ENCODE measurements at regions not wholly inside any gene's neighbourhood (a gene's known extent, or its start where the extent isn't known, plus 50 kb on each side); places are given as distances from the start of the nearest gene placed in this dataset.

DNA sequence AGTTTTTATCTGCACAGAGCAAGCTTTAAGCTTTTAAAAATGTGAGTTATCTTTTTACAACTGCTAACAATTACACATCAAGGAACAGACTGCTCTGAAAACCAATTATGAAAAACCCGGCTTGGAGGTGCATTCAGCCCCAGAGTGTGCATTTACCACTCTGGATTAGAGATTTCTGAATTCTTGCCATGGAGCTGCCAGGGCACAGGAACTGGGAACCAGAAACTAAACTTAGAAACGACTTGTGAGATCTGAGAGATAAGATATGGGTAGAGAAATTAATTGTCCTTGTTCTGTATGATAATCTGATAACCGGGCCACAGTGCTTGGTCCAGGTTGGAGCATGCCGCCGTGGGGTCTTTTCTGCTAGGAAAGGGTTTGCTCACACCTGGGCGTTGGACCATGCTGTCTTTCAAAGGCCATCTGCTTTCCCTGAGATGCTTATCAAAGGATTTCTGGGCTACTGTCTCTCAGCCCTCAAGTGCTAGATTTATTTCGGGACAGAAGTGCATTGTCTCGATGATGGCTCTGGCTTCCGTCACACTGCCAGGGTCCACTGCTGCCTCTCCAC is 210.0 kb downstream of the MAF start:
- Histone ChIP-seq H3K4me3 (no peak overlapping the region), H3K79me2 (replicated peaks; ENCODE audit: insufficient read depth) (no peaks in the 10 kb centered on the region), H3K9me2 (ENCODE audit: insufficient read depth) (0 out of 2 replicates have a peak, but pooled peaks cover 3% of the 10 kb centered on the region), H4K20me1 (replicated peaks; ENCODE audit: insufficient read depth) (no peaks in the 10 kb centered on the region), H3F3A (replicated peaks; ENCODE audit: low read depth) (no peaks in the 10 kb centered on the region), H3K4me2 (no peak overlapping the region), H3K4me1 (ENCODE audit: insufficient read depth) (no peaks in the 10 kb centered on the region), H2AFZ (no peak overlapping the region), H3K27me3 (ENCODE audit: insufficient read depth) (no peaks in the 10 kb centered on the region), H3K27ac (ENCODE audit: low read depth) (no peak overlapping the region), H3K36me3 (ENCODE audit: insufficient read depth) (no peaks in the 10 kb centered on the region)
- ATAC-seq = no peak
- H3K4me1 Mint-ChIP-seq = peaks cover 8% of the 10 kb centered on the region
- H3K4me3 Mint-ChIP-seq = no peak overlapping the region
- no peak for DNase-seq (ENCODE audit: low spot score)
- H3K9me3 Mint-ChIP-seq = peaks cover 6% of the 10 kb centered on the region
- TF ChIP-seq, protein P1, sequence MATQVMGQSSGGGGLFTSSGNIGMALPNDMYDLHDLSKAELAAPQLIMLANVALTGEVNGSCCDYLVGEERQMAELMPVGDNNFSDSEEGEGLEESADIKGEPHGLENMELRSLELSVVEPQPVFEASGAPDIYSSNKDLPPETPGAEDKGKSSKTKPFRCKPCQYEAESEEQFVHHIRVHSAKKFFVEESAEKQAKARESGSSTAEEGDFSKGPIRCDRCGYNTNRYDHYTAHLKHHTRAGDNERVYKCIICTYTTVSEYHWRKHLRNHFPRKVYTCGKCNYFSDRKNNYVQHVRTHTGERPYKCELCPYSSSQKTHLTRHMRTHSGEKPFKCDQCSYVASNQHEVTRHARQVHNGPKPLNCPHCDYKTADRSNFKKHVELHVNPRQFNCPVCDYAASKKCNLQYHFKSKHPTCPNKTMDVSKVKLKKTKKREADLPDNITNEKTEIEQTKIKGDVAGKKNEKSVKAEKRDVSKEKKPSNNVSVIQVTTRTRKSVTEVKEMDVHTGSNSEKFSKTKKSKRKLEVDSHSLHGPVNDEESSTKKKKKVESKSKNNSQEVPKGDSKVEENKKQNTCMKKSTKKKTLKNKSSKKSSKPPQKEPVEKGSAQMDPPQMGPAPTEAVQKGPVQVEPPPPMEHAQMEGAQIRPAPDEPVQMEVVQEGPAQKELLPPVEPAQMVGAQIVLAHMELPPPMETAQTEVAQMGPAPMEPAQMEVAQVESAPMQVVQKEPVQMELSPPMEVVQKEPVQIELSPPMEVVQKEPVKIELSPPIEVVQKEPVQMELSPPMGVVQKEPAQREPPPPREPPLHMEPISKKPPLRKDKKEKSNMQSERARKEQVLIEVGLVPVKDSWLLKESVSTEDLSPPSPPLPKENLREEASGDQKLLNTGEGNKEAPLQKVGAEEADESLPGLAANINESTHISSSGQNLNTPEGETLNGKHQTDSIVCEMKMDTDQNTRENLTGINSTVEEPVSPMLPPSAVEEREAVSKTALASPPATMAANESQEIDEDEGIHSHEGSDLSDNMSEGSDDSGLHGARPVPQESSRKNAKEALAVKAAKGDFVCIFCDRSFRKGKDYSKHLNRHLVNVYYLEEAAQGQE (IDR thresholded peaks at IDR 0.05; ENCODE audit: unreplicated experiment) = no peak
- TF ChIP-seq, protein P2, sequence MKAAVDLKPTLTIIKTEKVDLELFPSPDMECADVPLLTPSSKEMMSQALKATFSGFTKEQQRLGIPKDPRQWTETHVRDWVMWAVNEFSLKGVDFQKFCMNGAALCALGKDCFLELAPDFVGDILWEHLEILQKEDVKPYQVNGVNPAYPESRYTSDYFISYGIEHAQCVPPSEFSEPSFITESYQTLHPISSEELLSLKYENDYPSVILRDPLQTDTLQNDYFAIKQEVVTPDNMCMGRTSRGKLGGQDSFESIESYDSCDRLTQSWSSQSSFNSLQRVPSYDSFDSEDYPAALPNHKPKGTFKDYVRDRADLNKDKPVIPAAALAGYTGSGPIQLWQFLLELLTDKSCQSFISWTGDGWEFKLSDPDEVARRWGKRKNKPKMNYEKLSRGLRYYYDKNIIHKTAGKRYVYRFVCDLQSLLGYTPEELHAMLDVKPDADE (IDR thresholded peaks at IDR 0.05) = no peak
- no peak for TF ChIP-seq ZNF331 (CRISPR knock-in tag; IDR thresholded peaks at IDR 0.05; ENCODE audit: low read depth)
- TF ChIP-seq POLR2AphosphoS5 (IDR thresholded peaks at IDR 0.05; ENCODE audit: low read depth) = no peak
- no peak for TF ChIP-seq ZNF114 (CRISPR knock-in tag; IDR thresholded peaks at IDR 0.05)
- TF ChIP-seq NANOG (IDR thresholded peaks at IDR 0.05; ENCODE audit: borderline replicate concordance) = no peak
- TF ChIP-seq, protein P3, sequence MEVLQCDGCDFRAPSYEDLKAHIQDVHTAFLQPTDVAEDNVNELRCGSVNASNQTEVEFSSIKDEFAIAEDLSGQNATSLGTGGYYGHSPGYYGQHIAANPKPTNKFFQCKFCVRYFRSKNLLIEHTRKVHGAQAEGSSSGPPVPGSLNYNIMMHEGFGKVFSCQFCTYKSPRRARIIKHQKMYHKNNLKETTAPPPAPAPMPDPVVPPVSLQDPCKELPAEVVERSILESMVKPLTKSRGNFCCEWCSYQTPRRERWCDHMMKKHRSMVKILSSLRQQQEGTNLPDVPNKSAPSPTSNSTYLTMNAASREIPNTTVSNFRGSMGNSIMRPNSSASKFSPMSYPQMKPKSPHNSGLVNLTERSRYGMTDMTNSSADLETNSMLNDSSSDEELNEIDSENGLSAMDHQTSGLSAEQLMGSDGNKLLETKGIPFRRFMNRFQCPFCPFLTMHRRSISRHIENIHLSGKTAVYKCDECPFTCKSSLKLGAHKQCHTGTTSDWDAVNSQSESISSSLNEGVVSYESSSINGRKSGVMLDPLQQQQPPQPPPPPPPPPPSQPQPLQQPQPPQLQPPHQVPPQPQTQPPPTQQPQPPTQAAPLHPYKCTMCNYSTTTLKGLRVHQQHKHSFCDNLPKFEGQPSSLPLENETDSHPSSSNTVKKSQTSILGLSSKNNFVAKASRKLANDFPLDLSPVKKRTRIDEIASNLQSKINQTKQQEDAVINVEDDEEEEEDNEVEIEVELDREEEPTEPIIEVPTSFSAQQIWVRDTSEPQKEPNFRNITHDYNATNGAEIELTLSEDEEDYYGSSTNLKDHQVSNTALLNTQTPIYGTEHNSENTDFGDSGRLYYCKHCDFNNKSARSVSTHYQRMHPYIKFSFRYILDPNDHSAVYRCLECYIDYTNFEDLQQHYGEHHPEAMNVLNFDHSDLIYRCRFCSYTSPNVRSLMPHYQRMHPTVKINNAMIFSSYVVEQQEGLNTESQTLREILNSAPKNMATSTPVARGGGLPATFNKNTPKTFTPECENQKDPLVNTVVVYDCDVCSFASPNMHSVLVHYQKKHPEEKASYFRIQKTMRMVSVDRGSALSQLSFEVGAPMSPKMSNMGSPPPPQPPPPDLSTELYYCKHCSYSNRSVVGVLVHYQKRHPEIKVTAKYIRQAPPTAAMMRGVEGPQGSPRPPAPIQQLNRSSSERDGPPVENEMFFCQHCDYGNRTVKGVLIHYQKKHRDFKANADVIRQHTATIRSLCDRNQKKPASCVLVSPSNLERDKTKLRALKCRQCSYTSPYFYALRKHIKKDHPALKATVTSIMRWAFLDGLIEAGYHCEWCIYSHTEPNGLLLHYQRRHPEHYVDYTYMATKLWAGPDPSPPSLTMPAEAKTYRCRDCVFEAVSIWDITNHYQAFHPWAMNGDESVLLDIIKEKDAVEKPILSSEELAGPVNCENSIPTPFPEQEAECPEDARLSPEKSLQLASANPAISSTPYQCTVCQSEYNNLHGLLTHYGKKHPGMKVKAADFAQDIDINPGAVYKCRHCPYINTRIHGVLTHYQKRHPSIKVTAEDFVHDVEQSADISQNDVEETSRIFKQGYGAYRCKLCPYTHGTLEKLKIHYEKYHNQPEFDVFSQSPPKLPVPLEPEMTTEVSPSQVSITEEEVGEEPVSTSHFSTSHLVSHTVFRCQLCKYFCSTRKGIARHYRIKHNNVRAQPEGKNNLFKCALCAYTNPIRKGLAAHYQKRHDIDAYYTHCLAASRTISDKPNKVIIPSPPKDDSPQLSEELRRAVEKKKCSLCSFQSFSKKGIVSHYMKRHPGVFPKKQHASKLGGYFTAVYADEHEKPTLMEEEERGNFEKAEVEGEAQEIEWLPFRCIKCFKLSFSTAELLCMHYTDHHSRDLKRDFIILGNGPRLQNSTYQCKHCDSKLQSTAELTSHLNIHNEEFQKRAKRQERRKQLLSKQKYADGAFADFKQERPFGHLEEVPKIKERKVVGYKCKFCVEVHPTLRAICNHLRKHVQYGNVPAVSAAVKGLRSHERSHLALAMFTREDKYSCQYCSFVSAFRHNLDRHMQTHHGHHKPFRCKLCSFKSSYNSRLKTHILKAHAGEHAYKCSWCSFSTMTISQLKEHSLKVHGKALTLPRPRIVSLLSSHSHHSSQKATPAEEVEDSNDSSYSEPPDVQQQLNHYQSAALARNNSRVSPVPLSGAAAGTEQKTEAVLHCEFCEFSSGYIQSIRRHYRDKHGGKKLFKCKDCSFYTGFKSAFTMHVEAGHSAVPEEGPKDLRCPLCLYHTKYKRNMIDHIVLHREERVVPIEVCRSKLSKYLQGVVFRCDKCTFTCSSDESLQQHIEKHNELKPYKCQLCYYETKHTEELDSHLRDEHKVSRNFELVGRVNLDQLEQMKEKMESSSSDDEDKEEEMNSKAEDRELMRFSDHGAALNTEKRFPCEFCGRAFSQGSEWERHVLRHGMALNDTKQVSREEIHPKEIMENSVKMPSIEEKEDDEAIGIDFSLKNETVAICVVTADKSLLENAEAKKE (CRISPR knock-in tag; IDR thresholded peaks at IDR 0.05) = no peak
- no peak for TF ChIP-seq JUNB (IDR thresholded peaks at IDR 0.05; ENCODE audit: unreplicated experiment)
- TF ChIP-seq, protein P4, sequence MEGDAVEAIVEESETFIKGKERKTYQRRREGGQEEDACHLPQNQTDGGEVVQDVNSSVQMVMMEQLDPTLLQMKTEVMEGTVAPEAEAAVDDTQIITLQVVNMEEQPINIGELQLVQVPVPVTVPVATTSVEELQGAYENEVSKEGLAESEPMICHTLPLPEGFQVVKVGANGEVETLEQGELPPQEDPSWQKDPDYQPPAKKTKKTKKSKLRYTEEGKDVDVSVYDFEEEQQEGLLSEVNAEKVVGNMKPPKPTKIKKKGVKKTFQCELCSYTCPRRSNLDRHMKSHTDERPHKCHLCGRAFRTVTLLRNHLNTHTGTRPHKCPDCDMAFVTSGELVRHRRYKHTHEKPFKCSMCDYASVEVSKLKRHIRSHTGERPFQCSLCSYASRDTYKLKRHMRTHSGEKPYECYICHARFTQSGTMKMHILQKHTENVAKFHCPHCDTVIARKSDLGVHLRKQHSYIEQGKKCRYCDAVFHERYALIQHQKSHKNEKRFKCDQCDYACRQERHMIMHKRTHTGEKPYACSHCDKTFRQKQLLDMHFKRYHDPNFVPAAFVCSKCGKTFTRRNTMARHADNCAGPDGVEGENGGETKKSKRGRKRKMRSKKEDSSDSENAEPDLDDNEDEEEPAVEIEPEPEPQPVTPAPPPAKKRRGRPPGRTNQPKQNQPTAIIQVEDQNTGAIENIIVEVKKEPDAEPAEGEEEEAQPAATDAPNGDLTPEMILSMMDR (conservative IDR thresholded peaks at IDR 0.05; ENCODE audit: low read depth in 2 of 2) = no peak
- TF ChIP-seq CREB1 (CRISPR knock-in tag; IDR thresholded peaks at IDR 0.05; ENCODE audit: low read depth) = no peak
- TF ChIP-seq EZH2phosphoT487 (IDR thresholded peaks at IDR 0.05; ENCODE audit: unreplicated experiment) = no peak
- TF ChIP-seq EZH2 (IDR thresholded peaks at IDR 0.05; ENCODE audit: low read depth, unreplicated experiment) = no peak
- TF ChIP-seq STAT1 (IDR thresholded peaks at IDR 0.05; ENCODE audit: unreplicated experiment) = no peak
- no peak overlapping the region for H3K27ac Mint-ChIP-seq
- H3K27me3 Mint-ChIP-seq (ENCODE audit: insufficient read depth, low read depth, poor library complexity) = peaks cover 8% of the 10 kb centered on the region
- peaks cover 3% of the 10 kb centered on the region; the same call in 1 of the 3 replicates for H3K36me3 Mint-ChIP-seq (ENCODE audit: low read depth)
